Muscle layer of duodenum (tissue), 2 donors: ENCODE measurements at regions not wholly inside any gene's neighbourhood (a gene's known extent, or its start where the extent isn't known, plus 50 kb on each side); places are given as distances from the start of the nearest gene placed in this dataset.

Experiments
- H3K27ac ChIP-seq: one replicate; pipeline ENCODE4 v1.7.0; 2013; ENCODE audit warnings: mild to moderate bottlenecking, low read length
- H3K27me3 ChIP-seq: one replicate; pipeline ENCODE4 v1.7.0; 2013; ENCODE audit warnings: low read depth, mild to moderate bottlenecking, control low read depth, low read length
- H3K36me3 ChIP-seq, 2 donors: one replicate each; pipeline ENCODE4 v1.7.0; 2013; ENCODE audit warnings: low read length in 2 of 2, control low read depth in 1 of 2, mild to moderate bottlenecking in 1 of 2; ENCODE audit not compliant: insufficient read depth in 2 of 2, control insufficient read depth in 1 of 2
- H3K4me1 ChIP-seq, 2 donors: one replicate each; pipeline ENCODE4 v1.7.0; 2013; ENCODE audit warnings: low read length in 2 of 2, mild to moderate bottlenecking in 2 of 2, control low read depth in 1 of 2, moderate library complexity in 1 of 2; ENCODE audit not compliant: insufficient read depth in 2 of 2, control insufficient read depth in 1 of 2
- H3K4me3 ChIP-seq, 2 donors: one replicate each; pipeline ENCODE4 v1.7.0; 2013; ENCODE audit warnings: low read length in 2 of 2, low read depth in 1 of 2, mild to moderate bottlenecking in 1 of 2
- H3K9me3 ChIP-seq, 2 donors: one replicate each; pipeline ENCODE4 v1.7.0; 2013; ENCODE audit warnings: low read length in 2 of 2, control low read depth in 1 of 2, mild to moderate bottlenecking in 1 of 2; ENCODE audit not compliant: control insufficient read depth in 1 of 2
- donor health status: healthy.

GRCh38 chr1:67578397-67579020 is 106.5 kb upstream of the GADD45A start:
- no peaks in the 10 kb centered on the region for H3K9me3 ChIP-seq
- H3K4me3 ChIP-seq, result no peak overlapping the region
- no peak overlapping the region for H3K27ac ChIP-seq
- H3K36me3 ChIP-seq, result no peaks in the 10 kb centered on the region
- no peaks in the 10 kb centered on the region for H3K27me3 ChIP-seq
- H3K4me1 ChIP-seq, result no peaks in the 10 kb centered on the region

- Histone ChIP-seq H3K9me3 (no peaks in the 10 kb centered on the region), H3K36me3 (no peaks in the 10 kb centered on the region), H3K27ac (no peak overlapping the region), H3K27me3 (no peaks in the 10 kb centered on the region), H3K4me1 (no peaks in the 10 kb centered on the region), H3K4me3 (no peak overlapping the region)
Measured at GRCh38 chr1:67579623-67580394, 105.2 kb upstream of the GADD45A start.

GRCh38 chr1:67580691-67581403 is 104.2 kb upstream of the GADD45A start:
- Histone ChIP-seq H3K9me3 (no peaks in the 10 kb centered on the region), H3K27ac (no peak overlapping the region), H3K4me1 (no peaks in the 10 kb centered on the region), H3K36me3 (no peaks in the 10 kb centered on the region), H3K4me3 (no peak overlapping the region), H3K27me3 (no peaks in the 10 kb centered on the region)

GRCh38 chr1:67582625-67583461 is 102.2 kb upstream of the GADD45A start:
- H3K27me3 ChIP-seq, result no peaks in the 10 kb centered on the region
- H3K4me1 ChIP-seq, result peaks cover 0 to 2% of the 10 kb centered on the region in 2 donors
- H3K36me3 ChIP-seq, result no peaks in the 10 kb centered on the region
- no peak overlapping the region for H3K4me3 ChIP-seq
- no peaks in the 10 kb centered on the region for H3K9me3 ChIP-seq
- H3K27ac ChIP-seq, result no peak overlapping the region

- no peaks in the 10 kb centered on the region for H3K27me3 ChIP-seq
- H3K36me3 ChIP-seq, result no peaks in the 10 kb centered on the region
- H3K9me3 ChIP-seq, result no peaks in the 10 kb centered on the region
- peaks cover 0 to 9% of the 10 kb centered on the region in 2 donors for H3K4me1 ChIP-seq
- no peak overlapping the region for H3K27ac ChIP-seq
- H3K4me3 ChIP-seq, result no peak overlapping the region
Measured at GRCh38 chr1:67583462-67583950, 101.5 kb upstream of the GADD45A start.

GRCh38 chr1:67584938-67585337 is 100.1 kb upstream of the GADD45A start:
- Histone ChIP-seq H3K4me1 (peaks cover 0 to 17% of the 10 kb centered on the region in 2 donors), H3K9me3 (no peaks in the 10 kb centered on the region)

GRCh38 chr1:67586596-67586995 is 98.4 kb upstream of the GADD45A start:
- Histone ChIP-seq H3K36me3 (no peaks in the 10 kb centered on the region), H3K4me3 (no peak overlapping the region), H3K4me1 (peaks cover 6 to 26% of the 10 kb centered on the region in 2 donors), H3K9me3 (no peaks in the 10 kb centered on the region), H3K27me3 (no peaks in the 10 kb centered on the region), H3K27ac (no peak overlapping the region)

More at GRCh38 chr1:67584938-67585337, 100.1 kb upstream of the GADD45A start:
- no peaks in the 10 kb centered on the region for H3K36me3 ChIP-seq
- H3K27me3 ChIP-seq, result no peaks in the 10 kb centered on the region
- no peak overlapping the region for H3K27ac ChIP-seq
- no peak overlapping the region for H3K4me3 ChIP-seq

GRCh38 chr1:67588178-67588855 is 96.7 kb upstream of the GADD45A start:
- Histone ChIP-seq H3K27me3 (no peaks in the 10 kb centered on the region), H3K4me3 (no peak overlapping the region), H3K9me3 (no peaks in the 10 kb centered on the region), H3K27ac (no peak overlapping the region), H3K4me1 (peaks cover 6 to 26% of the 10 kb centered on the region in 2 donors), H3K36me3 (no peaks in the 10 kb centered on the region)

- H3K27ac ChIP-seq, result no peak overlapping the region
- no peaks in the 10 kb centered on the region for H3K9me3 ChIP-seq
- H3K4me3 ChIP-seq, result no peak overlapping the region
- no peaks in the 10 kb centered on the region for H3K36me3 ChIP-seq
- peaks cover 6 to 26% of the 10 kb centered on the region in 2 donors for H3K4me1 ChIP-seq
- no peaks in the 10 kb centered on the region for H3K27me3 ChIP-seq
Measured at GRCh38 chr1:67589519-67590233, 95.3 kb upstream of the GADD45A start.

GRCh38 chr1:67590329-67590728 is 94.7 kb upstream of the GADD45A start:
- no peaks in the 10 kb centered on the region for H3K36me3 ChIP-seq
- H3K27me3 ChIP-seq, result no peaks in the 10 kb centered on the region
- H3K27ac ChIP-seq, result no peak overlapping the region
- H3K4me1 ChIP-seq, result peaks cover 6 to 26% of the 10 kb centered on the region in 2 donors
- no peaks in the 10 kb centered on the region for H3K9me3 ChIP-seq
- no peak overlapping the region for H3K4me3 ChIP-seq
